ENCODE measurements at regions not wholly inside any gene's neighbourhood (a gene's known extent, or its start where the extent isn't known, plus 50 kb on each side); places are given as distances from the start of the nearest gene placed in this dataset.

DNA sequence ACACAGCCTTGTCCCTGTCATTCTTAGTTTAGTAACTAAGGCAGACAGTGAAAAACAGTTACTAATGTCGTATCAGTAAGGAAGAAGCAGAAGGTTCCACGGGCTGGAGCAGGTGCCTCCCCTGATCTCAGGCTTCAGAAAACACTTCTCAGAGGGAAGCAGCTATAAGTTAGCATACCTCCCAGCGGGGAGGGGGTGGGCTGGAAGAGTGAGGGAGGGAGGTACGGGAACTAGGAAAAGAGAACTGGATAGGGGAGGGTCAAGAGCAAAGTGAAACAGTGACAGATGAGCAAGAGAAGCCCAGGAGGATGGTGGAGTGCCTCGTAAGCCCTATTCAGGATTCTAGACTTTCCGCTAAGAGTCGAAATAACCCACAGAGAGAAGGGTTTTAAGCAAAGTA lies 186.3 kb upstream of the XYLT1 start:
- no peak for DNase-seq (ENCODE audit: low read depth in 2 of 2)

DNA sequence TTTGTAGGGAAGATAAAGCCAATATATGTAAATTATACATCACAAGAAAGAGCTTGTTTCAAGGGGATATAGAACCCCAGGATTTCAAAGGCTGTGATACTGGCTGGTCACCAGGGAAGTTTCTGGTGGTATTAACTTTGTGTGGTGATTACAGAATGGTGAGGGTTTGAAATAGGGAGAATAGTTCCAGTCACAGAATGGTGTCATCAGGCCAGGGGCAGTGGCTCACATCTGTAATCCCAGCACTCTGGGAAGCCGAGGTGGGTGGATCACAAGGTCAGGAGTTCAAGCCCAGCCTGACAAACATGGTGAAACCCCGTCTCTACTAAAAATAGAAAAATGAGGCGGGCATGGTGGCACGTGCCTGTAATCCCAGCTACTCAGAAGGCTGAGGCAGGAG lies 183.8 kb upstream of the XYLT1 start:
- DNase-seq (ENCODE audit: low read depth in 2 of 2): no peak

DNA sequence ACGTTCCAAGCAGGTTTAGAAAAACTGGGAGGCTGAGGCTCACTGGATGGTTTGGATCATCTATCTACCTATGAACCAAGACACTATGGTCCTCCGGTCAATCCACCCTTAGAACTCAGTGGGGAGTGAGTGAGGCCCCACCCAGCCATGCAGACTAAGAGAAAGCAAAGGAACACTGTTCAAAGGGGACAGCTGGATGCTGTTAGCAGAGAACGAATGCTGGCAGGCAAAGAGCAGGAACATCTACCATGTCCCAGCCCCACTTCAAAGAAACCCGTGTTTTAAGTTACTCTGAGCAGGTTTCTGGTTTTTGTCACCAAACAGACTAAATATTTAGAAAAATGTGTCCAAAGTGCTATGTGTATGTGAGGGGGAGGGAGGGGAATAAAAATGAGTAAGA lies 183.4 kb upstream of the XYLT1 start:
- no peak for DNase-seq (ENCODE audit: low read depth in 2 of 2)

DNA sequence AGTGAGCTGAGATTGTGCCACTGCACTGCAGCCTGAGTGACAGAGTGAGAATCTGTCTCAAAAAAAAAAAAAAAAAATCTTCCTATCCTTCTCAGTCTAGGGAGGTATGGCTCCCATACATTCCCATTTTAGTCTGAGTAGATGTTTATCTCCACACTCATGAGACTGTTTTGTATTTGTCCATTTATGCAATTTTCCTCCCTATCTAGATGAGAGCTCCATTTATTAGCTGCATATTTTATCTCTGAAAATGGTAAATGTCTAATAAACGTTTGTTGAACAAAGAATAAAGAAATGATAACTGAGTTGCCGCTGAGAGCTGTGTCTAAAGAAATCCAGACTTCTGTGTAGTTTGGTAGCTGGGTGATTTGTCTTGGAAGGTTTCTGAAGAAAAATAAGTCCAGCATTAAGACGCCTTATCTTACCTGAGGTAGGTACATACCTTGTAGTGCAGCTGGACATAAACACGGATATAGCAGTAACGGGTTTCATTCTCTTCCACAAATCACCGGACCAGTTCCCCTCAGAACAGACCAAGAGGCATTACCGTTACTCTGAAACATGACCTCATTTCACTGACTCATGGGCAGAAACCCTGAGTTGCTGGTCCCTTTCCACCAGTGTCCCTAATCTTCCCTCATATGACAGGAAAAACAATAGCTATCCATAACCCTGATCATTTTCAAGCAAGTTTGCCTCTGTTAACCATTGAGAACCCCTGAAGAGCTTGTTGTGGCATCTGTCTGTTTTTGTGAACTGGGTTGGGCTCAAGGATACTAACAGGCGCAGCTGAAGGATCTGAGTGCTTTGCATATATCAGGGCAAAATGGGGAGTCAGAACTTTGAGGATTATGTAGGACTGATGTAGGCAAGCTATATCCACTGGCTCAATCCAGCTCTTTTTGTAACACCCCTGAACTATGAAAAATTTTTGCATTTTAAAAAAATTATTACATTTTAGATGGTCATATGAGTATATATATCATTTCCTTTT lies 177.4 kb upstream of the XYLT1 start:
- DNase-seq (ENCODE audit: low read depth in 2 of 2): no peak

DNA sequence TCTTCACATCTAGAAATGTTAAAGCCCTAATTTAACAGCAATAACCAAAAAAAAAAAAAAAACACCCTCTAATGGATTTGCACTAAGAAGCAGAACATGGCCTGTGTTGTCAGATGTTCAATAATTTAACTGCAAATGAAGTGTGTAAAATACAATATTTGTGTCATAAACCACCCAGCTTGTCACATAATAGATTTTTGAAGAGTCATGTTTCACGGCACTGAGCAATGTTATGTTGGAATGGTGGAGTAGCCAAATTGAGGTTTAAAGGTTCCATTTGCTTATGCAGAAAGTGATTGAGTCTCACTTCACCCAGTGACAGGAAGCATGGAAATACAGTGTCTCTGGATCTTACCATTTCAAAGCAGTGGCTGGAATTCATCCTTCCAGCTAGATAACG lies 173.2 kb upstream of the XYLT1 start:
- no peak for DNase-seq (ENCODE audit: low read depth in 2 of 2)

DNA sequence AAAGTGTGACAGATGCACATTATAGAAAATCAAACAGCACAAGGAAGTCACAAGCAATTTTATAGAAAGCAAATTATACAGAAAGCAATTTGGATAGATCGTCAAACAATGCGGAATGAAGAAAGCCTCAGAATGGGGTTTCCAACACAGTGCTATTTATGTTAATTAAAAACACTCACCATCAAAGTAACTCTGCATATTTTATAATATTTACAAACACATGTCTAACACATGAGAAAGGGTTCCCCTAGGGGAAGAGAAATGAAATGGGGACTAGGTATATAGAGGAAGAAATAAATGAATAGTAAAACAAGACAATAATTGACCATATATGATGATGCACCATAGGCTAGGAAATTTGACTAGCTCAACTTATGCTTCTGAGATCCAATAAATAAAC lies 171.2 kb upstream of the XYLT1 start:
- DNase-seq (ENCODE audit: low read depth in 2 of 2): no peak

DNA sequence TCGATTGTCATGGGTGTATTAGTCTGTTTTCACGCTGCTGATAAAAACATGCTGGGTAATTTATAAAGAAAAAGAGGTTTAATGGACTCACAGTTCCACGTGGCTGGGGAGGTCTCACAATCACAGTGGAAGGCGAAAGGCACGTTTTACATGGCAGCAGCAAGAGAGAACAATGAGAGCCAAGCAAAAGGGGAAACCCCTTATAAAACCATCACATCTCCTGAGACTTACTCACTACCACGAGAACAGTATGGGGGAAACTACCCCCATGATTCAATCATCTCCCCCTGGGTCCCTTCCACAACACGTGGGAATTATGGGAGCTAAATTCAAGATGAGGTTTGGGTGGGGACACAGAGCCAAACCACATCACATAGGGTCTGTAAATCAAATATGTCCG lies 167.4 kb upstream of the XYLT1 start:
- no peak for DNase-seq (ENCODE audit: low read depth in 2 of 2)

DNA sequence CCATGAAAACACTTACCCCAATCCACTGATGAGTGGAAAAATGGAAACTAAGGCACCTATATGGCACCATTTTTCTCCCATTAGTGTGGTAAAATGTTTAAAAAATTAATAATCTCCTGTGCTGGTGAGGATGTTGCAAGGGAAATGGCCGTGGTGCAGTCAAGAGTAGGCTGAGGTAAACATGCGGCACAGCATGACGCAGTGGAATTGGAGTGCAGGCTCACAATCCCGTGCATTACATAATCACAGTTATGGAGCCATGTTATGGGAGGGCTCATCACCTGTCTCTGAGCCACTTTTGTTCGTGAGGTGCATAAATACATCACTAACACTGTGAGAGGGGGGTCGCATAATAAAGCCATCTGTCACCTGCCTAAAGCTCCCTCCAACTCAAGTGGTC lies 164.4 kb upstream of the XYLT1 start:
- no peak for DNase-seq (ENCODE audit: low read depth in 2 of 2)

DNA sequence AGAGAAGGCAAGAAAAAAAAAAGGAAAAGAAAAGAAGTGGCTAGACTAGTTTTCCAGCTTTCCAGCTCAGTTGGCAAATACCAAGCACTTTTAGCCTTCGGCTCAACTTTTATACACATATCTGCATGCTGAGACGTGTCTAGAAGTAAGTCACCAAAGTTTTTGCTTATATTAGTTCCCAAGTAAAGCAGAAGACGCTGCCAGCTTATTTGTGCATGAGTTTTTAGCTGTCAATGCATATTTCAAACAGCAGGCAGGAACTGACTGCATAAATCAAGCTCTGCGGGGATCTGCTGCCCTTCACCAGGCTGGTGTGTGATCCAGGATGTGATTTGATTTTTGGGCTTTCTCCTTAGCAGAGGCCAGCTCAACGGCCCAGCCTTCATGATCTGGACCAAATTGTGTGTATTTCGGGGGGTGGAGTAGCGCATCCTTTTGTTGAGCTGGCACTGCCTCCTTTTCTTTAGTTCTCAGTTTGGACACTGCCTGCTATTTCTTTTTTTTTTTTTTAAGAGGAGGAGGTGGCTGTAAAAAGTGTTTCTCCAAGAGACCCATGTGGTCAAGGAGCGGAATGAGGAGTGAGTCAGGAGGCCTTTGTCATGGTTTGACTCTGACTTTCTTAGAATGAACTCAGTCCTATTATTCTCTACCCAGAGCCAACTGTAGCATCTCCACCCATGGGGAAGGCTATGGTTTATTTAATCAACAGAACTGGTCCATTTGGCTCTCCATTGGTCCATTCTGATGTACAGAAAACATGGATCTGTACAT lies 162.6 kb upstream of the XYLT1 start:
- DNase-seq (ENCODE audit: low read depth in 2 of 2): no peak

DNA sequence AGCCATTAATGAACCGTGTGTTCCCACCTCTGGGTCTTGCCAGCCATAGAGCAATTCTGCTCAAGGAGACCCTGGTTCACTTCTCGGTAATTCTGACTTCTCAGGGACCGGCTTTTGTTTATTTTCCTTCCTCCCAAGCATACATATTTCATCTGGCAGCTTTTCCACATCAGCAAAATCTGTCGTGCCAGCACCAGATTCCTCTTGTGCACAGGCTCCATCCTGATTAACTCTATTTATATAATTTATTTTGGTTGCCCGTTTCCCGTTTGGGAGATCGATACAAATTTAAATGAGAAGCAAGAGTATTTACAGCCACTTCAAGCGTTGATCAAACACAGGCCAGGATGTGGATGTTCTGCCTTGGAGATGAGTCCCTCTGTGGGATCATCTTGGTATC lies 161.9 kb upstream of the XYLT1 start:
- DNase-seq (ENCODE audit: low read depth in 2 of 2): no peak

DNA sequence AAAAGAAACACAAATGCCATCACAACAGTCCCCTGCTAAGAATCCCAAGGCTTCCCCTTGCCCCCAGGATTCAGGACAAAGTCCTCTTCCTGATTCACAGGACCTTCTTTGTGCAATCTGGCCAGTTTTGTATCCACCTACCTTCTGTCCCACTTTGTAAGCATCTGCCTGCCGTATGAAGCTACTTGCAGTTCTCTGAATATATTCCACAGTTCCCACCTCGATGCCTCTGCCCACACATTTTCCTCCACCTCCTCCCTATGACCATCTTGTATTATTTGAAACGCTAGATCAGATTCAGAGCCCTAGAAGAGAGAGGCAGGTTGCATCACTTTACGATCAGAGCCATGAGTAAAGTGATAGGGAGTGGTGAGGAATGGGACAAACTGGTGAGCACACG lies 159.2 kb upstream of the XYLT1 start:
- no peak for DNase-seq (ENCODE audit: low read depth in 2 of 2)

DNA sequence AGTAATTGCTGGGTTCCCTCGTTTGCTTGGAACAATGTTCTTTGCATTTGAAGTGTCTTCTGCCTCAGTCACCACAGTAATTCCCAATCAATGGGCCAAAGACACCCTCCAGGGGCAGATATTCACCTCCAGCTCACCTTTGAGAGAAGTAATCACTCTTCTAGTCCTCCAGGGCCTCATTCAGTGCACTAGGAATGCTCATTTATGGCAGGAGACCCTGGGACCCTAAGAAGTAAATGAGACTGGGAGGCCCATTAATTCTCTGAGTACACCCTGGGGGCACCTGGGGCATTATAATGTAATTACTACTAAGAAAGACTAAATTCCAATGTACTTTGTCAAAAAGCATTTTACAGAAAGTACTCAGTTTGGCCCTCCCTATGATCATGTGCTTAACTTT lies 158.2 kb upstream of the XYLT1 start:
- DNase-seq (ENCODE audit: low read depth in 2 of 2): no peak

DNA sequence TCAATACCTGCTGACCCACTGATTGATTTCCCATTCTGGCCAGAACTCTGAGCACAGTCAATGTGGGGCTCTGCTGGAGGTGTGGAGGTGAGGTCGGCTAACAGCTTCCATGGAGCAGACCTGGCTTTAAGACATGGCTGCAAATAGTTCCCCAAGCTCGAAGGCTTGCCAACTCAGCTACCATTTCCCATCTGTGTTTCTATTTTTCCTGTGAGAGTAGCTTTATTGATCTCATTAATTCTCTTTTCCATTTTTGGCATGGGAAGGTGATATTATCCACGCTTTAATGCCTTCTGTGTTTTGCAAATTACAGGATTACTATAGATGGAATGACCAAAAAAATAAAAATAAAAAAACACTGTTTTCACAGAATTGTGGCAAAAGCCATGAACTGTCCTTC lies 151.6 kb upstream of the XYLT1 start:
- DNase-seq (ENCODE audit: low read depth in 2 of 2): no peak

DNA sequence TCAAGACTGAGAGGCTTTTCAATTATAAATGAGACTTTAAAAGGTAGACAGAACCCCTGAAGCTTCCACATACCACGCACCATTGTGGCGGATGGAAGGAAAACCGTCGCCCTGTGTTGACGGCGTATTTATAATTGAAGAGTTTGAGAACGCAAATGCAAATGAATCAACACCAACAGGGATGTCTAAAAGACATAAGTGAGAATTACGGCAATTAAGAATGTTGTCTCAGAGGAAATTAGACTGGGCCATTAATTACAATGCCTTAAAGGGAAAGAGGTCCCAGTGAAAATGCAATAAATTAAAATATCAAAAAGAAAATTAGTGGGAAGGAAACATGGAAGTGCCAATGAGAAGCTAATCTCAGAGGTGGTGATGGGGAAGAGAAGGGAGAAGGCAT lies 148.5 kb upstream of the XYLT1 start:
- no peak for DNase-seq (ENCODE audit: low read depth in 2 of 2)

DNA sequence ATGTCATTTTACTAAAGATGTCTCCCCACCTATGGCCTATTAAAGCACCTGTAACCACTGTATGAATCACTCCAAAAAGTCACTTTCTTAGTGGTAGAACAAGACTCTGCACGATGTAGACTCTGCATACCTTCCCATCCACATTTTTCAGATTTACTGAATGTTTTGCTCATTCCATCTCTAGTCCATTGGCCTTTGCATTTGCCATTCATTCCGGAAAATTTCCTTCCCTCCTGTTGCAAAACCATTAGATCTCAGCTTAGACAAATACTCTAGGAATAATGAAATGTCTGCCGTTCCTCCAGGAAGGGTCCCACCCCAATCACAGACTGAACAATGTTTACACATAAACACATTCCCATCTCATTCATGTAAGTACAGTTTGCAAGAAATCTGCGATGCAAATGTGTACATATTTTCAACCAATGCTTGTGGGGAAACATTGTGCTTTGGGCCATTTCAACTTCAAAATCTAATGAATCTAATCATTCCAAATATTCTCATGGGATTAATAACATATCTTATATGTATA lies 146.3 kb upstream of the XYLT1 start:
- DNase-seq (ENCODE audit: low read depth in 2 of 2): no peak

DNA sequence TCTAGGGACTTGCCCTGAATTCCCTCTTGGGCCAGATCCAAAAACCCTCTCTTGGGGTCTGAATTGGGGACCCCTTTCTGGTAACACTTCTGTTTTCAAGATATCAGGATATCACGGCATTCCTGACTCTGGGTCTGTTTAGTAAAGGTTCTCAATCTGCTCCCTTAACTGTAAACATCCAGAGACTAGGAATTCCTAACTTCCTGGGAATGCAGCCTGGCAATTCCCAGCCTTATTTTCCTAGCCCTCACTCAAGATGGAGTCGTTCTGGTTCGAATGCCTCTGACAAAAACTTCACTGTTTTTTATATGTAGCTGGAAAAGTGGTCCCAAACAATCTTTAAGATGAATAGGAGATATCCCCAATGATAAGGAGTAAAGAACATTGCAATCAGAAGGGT lies 141.6 kb upstream of the XYLT1 start:
- no peak for DNase-seq (ENCODE audit: low read depth in 2 of 2)

DNA sequence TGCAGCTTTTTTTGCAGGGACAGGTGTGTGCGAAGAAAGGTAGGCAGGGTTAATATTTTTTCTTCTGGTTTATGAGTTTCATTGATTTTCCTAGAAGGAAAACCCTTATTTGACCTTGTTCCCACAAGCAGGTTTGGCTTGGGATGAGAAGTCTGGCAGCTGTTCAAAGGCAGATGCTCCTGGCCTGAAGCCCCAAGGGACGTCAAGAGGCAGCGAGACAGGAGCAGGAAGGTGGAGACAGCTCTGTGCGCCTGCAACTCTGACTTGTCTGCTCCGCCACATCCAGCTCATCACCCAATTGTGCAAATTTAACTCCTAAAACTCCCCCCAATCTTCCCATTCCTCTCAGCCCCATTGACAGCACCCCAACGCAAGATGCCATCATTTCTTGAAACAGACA lies 136.8 kb upstream of the XYLT1 start:
- DNase-seq (ENCODE audit: low read depth in 2 of 2): no peak

DNA sequence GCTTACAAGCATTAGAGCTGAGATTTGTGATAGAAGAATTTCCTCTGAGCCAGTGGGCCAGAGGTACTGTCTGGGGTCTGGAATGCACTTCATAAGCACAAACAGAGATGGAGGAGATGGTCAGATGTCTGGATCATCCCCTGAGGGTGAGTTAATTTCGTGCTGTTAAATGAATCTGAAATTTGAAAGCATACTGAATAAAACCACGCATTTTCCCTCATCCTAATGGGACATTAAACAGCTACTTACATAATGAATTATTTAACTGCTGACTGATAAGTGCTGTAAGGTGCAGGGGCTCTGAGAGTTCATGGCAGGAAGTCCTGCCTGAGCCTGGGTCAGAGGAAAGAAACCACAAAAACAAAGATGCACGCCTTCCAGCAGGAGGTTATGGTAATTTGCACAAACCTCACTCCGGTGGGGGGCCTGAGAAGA lies 136.3 kb upstream of the XYLT1 start:
- DNase-seq (ENCODE audit: low read depth in 2 of 2): no peak

DNA sequence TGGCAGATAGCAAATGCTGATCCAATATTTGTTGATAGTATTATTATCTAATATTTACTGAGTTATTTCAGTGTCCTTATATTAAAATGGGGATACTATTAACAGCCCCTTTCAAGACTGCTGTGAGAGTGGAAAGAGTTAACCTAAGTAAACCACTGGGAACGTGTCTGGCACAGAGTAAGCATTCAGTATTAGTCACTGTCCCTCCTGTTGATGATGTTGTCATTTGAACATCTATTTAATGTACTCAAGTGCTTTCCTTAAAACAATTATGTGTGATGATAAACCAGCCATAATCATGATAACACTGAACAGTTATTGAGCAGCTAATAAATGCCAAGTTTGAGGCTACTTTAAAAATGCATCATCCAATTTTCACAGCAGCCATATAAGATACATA lies 135.7 kb upstream of the XYLT1 start:
- no peak for DNase-seq (ENCODE audit: low read depth in 2 of 2)

DNA sequence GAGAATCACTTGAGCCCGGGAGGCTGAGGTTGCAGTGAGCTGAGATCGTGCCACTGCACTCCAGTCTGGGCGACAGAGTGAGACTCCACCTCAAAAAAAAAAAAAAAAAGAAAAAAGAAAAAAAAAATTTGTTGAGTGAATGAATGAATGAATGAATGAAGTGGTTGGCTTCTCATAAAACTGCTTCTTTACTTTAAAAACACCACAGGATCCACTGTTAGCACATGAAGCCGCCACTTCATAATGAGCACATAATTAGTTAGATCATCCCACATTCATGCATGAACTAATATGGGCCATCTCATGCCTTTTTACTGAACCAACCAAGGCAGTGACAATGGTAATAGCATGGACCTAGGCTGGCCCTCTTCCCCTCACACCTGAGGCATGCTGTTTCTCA lies 135.0 kb upstream of the XYLT1 start:
- DNase-seq (ENCODE audit: low read depth in 2 of 2): no peak

DNA sequence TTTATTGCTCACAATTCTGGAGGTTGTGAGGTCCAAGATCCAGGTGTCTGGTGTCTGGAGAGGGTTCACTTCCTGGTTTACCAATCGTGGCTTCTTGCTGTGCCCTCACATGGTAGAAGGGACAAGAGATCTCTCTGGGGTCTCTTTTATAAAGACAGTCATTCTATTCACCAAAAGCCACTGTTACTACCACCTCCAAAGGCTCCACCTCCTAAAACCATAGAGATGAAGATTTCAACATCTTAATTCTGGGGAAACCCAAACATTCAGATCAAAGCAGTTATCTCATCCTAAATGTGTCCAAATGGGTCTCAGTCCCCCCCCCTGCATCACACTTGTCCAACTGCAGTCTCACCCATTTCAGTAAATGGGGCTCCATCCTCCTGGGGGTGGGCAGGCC lies 132.9 kb upstream of the XYLT1 start:
- no peak for DNase-seq (ENCODE audit: low read depth in 2 of 2)

DNA sequence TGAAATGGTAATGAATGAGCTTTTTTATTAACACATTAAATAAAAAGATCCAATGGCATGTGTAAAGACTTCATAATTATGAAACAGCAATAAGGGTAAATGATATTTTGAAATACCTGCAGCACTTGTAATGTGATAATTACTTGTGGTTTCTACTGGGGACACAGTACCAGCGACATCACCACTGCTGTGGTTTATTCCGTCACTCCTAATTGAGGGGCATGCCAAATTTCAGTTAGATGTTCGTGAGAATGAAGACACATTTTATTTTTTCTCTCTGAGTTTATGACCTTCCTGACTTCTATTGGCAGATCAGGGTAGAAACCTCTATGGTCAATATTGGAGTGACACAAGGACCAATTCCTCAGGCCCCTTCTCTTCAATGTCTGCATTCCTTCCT lies 131.9 kb upstream of the XYLT1 start:
- no peak for DNase-seq (ENCODE audit: low read depth in 2 of 2)

DNA sequence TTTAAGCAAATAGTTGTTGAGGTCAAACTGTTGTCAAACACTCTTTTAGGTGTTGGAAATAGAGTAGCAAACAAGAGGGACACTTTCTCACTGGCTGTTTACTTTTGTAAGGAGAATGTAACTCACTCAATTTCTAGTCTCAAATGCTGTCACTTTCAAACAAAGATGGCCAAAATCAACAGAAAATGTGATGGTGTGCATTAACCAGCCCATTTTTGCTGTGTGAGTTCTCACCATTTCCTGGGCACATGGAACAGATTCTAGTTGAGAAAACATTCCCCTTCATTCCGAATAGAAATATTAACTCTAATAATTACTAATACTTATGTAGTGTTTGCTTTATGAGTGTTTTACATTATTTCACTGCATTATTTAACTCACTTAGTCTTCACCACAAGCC lies 128.2 kb upstream of the XYLT1 start:
- no peak for DNase-seq (ENCODE audit: low read depth in 2 of 2)
